ENCODE measurements at regions not wholly inside any gene's neighbourhood (a gene's known extent, or its start where the extent isn't known, plus 50 kb on each side); places are given as distances from the start of the nearest gene placed in this dataset.

DNA sequence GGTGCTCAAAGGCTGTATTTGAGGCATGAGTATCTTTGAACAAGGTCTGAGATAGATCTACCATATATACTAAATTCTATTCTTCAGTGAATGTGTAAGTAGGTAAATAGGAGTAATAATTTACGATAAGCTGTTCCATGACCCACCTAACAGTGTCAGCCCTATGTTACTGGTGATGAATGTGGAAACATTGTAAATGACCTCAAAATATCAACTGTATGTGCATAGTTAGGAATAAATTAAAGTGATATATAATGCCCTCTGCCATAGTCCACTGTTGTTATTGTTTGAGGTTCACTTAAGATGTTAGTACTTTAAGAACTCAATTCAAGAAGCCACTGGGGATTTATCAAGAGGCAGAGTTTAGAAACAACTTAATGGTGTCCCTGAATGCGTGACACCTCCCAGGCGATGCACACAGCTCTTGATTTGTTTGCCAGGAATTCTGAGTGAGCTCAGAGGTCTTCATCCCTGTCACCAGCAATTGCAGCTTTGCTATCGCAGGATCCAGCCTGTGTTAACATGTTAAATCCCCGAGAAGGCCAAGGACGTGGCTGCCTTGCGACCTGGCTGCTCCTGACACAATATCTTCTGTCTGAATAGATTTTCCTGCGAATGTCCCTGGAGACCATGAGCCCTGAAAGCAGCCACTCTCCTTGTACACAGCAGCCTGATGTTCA, 104.9 kb downstream of the KLF6 start:
- no peaks in the 10 kb centered on the region for H3K9me3 ChIP-seq (ENCODE audit: control insufficient read depth, low read length)
- no peaks in the 10 kb centered on the region for H3K27me3 ChIP-seq (ENCODE audit: control insufficient read depth, insufficient read depth, low read length, poor library complexity, severe bottlenecking)
- H3K4me3 ChIP-seq (ENCODE audit: insufficient read depth, low read depth, low read length): no peak overlapping the region
- H3K36me3 ChIP-seq (ENCODE audit: control insufficient read depth, insufficient read depth, low read length): no peaks in the 10 kb centered on the region
- no peak overlapping the region for H3K27ac ChIP-seq (ENCODE audit: insufficient read depth, low read depth, low read length, poor library complexity, severe bottlenecking)
- no peaks in the 10 kb centered on the region for H3K4me1 ChIP-seq (ENCODE audit: control insufficient read depth, insufficient read depth, low read length)
- WGBS, 2 experiments: 93 to 96% methylated on average over 7 to 8 of the region's 8 CpGs

DNA sequence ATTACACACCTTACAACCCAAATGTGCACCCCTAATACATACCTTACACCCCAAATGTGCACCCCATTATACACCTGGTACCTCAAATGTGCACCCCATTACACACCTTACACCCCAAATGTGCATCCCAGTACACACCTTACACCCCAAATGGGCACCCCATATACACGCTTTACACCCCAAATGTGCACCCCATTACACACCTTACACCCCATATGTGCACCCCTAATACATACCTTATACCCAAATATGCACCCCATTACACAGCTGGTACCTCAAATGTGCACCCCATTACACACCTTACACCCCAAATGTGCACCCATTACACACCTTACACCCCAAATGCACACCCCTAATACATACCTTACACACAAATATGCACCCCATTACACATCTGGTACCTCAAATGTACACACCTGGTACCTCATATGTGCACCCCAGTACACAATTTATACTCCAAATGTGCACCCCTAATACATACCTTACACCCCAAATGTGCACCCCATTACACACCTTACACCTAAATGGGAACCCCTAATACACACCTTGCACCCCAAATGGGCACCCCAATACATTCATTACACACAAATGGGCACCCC, 106.3 kb downstream of the KLF6 start:
- H3K4me3 ChIP-seq (ENCODE audit: insufficient read depth, low read depth, low read length): no peak overlapping the region
- H3K36me3 ChIP-seq (ENCODE audit: control insufficient read depth, insufficient read depth, low read length): no peaks in the 10 kb centered on the region
- 74 to 76% methylated on average over 1 of the region's 1 CpG for WGBS, 2 experiments
- H3K4me1 ChIP-seq (ENCODE audit: control insufficient read depth, insufficient read depth, low read length): no peaks in the 10 kb centered on the region
- no peaks in the 10 kb centered on the region for H3K27me3 ChIP-seq (ENCODE audit: control insufficient read depth, insufficient read depth, low read length, poor library complexity, severe bottlenecking)
- H3K27ac ChIP-seq (ENCODE audit: insufficient read depth, low read depth, low read length, poor library complexity, severe bottlenecking): no peak overlapping the region
- H3K9me3 ChIP-seq (ENCODE audit: control insufficient read depth, low read length): no peaks in the 10 kb centered on the region

DNA sequence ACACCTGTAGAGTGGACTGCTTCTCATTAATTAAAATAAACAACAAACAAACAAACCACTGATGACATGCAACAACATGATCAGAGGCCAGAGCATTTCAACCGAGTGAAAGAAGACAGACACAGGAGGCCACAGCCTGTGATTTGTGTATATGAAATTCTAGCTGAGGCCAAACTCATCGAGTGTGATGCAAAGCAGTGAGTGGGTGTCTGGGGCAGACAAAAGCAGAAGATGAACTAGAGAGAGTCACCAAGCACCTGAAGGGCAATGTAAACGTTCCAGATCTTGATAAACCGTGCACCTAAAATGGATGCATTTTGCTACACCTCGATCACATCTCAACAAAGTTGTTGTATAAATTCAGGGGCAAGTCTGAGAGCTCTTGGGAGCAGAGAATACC, 108.4 kb downstream of the KLF6 start:
- H3K4me3 ChIP-seq (ENCODE audit: insufficient read depth, low read depth, low read length): no peak overlapping the region
- H3K27ac ChIP-seq (ENCODE audit: insufficient read depth, low read depth, low read length, poor library complexity, severe bottlenecking): no peak overlapping the region
- 86 to 94% methylated on average over 5 of the region's 5 CpGs for WGBS, 2 experiments

DNA sequence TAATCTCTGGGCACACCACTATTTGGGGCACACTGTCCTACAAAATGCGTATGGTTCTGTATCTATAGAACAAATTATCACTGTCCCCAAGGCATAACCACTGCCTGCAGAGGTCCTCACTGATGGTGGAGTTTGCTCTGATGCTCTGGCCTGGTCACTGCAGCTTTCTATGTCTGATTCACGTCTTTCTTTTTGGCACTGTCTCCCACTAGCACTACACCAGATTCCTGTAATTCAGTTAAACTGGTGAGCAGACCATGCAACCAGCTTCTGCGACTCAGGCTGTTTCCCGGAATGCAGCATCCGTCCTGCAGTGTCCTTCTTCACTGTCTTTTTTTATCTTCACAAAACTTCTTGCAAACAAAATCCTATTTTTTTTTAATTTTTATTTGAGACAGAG, 112.8 kb downstream of the KLF6 start:
- Histone ChIP-seq H3K9me3 (ENCODE audit: control insufficient read depth, low read length) (no peaks in the 10 kb centered on the region), H3K4me1 (ENCODE audit: control insufficient read depth, insufficient read depth, low read length) (peaks cover 5% of the 10 kb centered on the region), H3K36me3 (ENCODE audit: control insufficient read depth, insufficient read depth, low read length) (no peaks in the 10 kb centered on the region), H3K27ac (ENCODE audit: insufficient read depth, low read depth, low read length, poor library complexity, severe bottlenecking) (no peak overlapping the region), H3K4me3 (ENCODE audit: insufficient read depth, low read depth, low read length) (no peak overlapping the region), H3K27me3 (ENCODE audit: control insufficient read depth, insufficient read depth, low read length, poor library complexity, severe bottlenecking) (no peaks in the 10 kb centered on the region)
- WGBS, 2 experiments: 90% methylated on average over 5 of the region's 5 CpGs

More for the DNA sequence above, 108.4 kb downstream of the KLF6 start:
- H3K4me1 ChIP-seq (ENCODE audit: control insufficient read depth, insufficient read depth, low read length): no peaks in the 10 kb centered on the region
- no peaks in the 10 kb centered on the region for H3K36me3 ChIP-seq (ENCODE audit: control insufficient read depth, insufficient read depth, low read length)
- H3K9me3 ChIP-seq (ENCODE audit: control insufficient read depth, low read length): no peaks in the 10 kb centered on the region
- H3K27me3 ChIP-seq (ENCODE audit: control insufficient read depth, insufficient read depth, low read length, poor library complexity, severe bottlenecking): no peaks in the 10 kb centered on the region

DNA sequence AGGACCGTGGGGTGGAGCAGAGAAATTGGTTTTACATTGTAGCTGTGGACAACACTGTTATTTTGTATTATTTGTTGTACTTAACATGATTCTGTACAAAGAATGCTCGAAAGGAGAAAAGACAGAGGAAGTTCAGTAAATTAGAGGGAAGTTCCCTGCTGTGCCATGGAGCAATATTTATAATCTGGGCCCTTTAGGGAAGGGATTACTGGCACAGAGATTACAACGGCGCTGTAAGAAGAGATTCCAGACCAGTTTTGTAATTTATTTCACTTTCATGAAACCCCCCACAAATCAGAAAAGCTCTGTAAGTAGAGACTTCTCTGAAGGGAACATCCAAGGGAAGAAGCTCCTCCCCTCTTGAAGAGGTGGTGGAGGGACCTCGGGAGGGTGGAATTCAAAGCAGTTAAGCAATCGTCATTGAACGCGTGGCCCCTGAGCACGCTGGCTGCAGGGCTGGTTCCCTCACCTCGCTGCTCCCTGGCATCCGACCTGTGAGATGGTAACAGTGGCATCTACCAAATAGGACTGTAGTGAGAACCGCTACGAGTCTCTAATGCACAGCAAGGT, 113.5 kb downstream of the KLF6 start:
- no peak overlapping the region for H3K27ac ChIP-seq (ENCODE audit: insufficient read depth, low read depth, low read length, poor library complexity, severe bottlenecking)
- H3K36me3 ChIP-seq (ENCODE audit: control insufficient read depth, insufficient read depth, low read length): no peaks in the 10 kb centered on the region
- H3K4me1 ChIP-seq (ENCODE audit: control insufficient read depth, insufficient read depth, low read length): peaks cover 5% of the 10 kb centered on the region
- no peaks in the 10 kb centered on the region for H3K9me3 ChIP-seq (ENCODE audit: control insufficient read depth, low read length)
- no peak overlapping the region for H3K4me3 ChIP-seq (ENCODE audit: insufficient read depth, low read depth, low read length)
- whole genome bisulfite sequencing, 2 experiments: 78 to 81% methylated on average over 13 of the region's 13 CpGs
- H3K27me3 ChIP-seq (ENCODE audit: control insufficient read depth, insufficient read depth, low read length, poor library complexity, severe bottlenecking): no peaks in the 10 kb centered on the region

DNA sequence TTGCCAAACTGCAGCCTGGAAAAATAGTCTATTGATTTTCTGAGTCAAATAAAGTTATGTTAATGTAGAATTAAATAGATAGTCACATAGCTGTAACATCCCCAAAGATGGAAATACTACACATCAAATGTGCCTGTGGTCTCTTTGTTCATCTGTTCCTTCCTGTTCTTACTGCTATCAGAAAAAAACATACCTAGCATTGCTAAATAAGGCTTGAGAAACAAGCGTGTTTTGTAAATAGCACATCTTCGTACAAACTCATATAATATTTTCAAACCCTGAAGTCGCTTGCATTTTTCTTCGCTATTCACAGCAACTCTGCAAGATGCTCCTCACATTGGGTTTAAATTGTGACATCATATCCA, 116.1 kb downstream of the KLF6 start:
- peaks cover 5% of the 10 kb centered on the region for H3K4me1 ChIP-seq (ENCODE audit: control insufficient read depth, insufficient read depth, low read length)
- H3K9me3 ChIP-seq (ENCODE audit: control insufficient read depth, low read length): no peaks in the 10 kb centered on the region
- no peak overlapping the region for H3K4me3 ChIP-seq (ENCODE audit: insufficient read depth, low read depth, low read length)
- no peaks in the 10 kb centered on the region for H3K27me3 ChIP-seq (ENCODE audit: control insufficient read depth, insufficient read depth, low read length, poor library complexity, severe bottlenecking)
- no peak overlapping the region for H3K27ac ChIP-seq (ENCODE audit: insufficient read depth, low read depth, low read length, poor library complexity, severe bottlenecking)
- 95 to 96% methylated on average over 4 of the region's 4 CpGs for WGBS, 2 experiments
- no peaks in the 10 kb centered on the region for H3K36me3 ChIP-seq (ENCODE audit: control insufficient read depth, insufficient read depth, low read length)

DNA sequence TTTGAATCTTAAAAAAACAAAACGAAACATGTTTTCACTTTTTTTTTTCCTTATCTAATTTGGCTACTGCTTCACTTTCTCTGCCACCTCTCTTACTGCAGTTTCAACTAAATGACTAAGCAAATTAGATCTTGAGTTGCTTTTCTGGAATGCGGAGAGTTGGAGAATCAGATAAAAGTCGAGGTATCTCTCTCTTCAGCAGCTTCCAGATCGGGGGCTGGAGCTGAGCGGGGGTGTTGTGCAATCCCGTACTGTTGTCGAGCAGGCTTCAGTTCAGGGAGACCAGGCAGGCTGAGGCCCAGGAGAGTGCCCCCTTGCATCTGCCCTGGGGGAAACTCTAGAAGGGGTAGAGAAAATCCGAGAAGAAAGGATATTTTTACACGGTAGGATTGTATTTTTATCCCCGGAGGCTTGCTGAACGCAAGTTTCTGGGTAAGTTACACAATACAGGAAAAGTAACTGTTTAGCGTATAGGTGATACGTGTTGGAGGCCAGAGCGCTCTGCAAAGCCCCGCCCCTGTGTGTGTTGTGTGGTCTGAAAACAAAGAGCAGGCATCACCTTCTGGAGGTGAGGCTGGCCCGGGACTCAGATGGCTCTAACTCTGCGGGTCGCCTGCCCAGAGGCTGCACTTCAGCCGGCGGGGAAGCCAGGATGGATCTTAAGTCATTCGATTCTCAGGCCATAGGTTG, 116.6 kb downstream of the KLF6 start:
- 40 to 41% methylated on average over 21 of the region's 21 CpGs for whole genome bisulfite sequencing, 2 experiments
- Histone ChIP-seq H3K4me3 (ENCODE audit: insufficient read depth, low read depth, low read length) (no peak overlapping the region), H3K27ac (ENCODE audit: insufficient read depth, low read depth, low read length, poor library complexity, severe bottlenecking) (no peak overlapping the region), H3K4me1 (ENCODE audit: control insufficient read depth, insufficient read depth, low read length) (peaks cover 5% of the 10 kb centered on the region), H3K9me3 (ENCODE audit: control insufficient read depth, low read length) (no peaks in the 10 kb centered on the region), H3K27me3 (ENCODE audit: control insufficient read depth, insufficient read depth, low read length, poor library complexity, severe bottlenecking) (no peaks in the 10 kb centered on the region), H3K36me3 (ENCODE audit: control insufficient read depth, insufficient read depth, low read length) (no peaks in the 10 kb centered on the region)

DNA sequence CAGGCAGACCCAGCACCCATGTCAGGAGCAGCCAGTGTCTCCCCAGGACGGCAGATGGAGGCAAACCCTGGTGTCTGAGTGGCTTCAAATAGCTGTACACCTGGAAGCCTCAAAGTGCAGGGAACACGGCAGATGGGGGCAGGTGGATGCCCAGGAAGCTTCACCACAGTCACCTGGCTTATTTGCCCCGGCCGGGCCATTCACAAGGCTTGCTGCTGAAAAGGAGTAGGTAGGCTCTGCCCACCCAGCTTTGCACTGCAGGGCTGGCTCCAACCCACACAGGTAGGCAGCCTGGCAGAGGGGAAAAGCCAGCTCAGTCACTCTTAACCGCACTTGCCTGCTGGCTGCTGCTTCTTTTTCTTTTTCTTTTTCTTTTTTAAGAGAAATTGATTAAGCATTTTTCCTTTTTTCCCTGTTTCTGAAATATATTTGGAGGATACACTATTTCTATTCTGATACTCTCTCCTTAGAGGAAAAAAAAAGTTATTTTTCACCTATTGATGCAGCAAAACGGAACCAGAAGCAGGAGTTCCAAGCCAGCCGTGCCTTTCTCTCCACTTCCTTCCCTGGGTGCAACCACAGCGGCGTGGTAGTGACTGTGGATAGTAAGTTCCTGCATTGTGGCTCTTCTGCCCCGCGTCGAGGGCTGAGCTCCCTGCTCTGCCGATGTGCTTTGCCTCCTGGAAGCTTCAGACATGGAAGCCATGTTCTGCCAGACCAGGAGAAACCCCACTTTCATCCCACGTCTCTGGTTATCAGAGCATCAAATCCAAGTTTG, 118.3 kb downstream of the KLF6 start:
- no peaks in the 10 kb centered on the region for H3K27me3 ChIP-seq (ENCODE audit: control insufficient read depth, insufficient read depth, low read length, poor library complexity, severe bottlenecking)
- peaks cover 5% of the 10 kb centered on the region for H3K4me1 ChIP-seq (ENCODE audit: control insufficient read depth, insufficient read depth, low read length)
- no peaks in the 10 kb centered on the region for H3K36me3 ChIP-seq (ENCODE audit: control insufficient read depth, insufficient read depth, low read length)
- H3K4me3 ChIP-seq (ENCODE audit: insufficient read depth, low read depth, low read length): no peak overlapping the region
- WGBS, 2 experiments: 95% methylated on average over 13 to 14 of the region's 14 CpGs
- no peaks in the 10 kb centered on the region for H3K9me3 ChIP-seq (ENCODE audit: control insufficient read depth, low read length)
- no peak overlapping the region for H3K27ac ChIP-seq (ENCODE audit: insufficient read depth, low read depth, low read length, poor library complexity, severe bottlenecking)

DNA sequence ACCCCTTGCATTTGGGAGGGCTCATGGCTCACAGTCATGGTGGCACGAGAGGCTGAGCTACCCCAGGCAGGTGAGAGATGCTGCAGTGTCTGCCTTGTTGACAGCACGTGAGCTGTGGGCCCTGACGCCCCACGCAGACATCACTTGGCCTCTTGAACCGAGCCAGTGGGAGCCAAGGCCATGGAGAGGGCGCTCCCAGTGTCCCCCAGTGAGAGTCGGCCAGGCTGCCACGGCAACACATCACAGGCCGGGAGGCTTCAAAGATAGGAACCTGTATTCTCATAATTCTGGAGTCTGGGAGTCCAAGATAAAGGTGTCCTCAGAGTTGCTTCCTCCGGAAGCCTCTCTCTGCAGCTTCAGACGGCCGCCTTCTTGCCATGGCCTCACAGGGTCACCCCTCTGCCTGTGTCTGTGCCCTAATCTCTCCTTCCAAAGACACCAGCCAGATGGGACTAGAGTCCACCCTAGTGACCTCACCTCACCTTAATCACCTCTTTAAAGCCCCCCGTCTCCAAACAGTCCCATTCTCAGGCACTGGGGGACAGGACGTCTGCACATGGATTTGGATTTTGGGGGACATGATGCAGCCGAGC, 119.6 kb downstream of the KLF6 start:
- WGBS, 2 experiments: 87 to 88% methylated on average over 15 of the region's 15 CpGs
- Histone ChIP-seq H3K9me3 (ENCODE audit: control insufficient read depth, low read length) (no peaks in the 10 kb centered on the region), H3K4me1 (ENCODE audit: control insufficient read depth, insufficient read depth, low read length) (peaks cover 5% of the 10 kb centered on the region), H3K27ac (ENCODE audit: insufficient read depth, low read depth, low read length, poor library complexity, severe bottlenecking) (no peak overlapping the region), H3K36me3 (ENCODE audit: control insufficient read depth, insufficient read depth, low read length) (no peaks in the 10 kb centered on the region), H3K4me3 (ENCODE audit: insufficient read depth, low read depth, low read length) (no peak overlapping the region), H3K27me3 (ENCODE audit: control insufficient read depth, insufficient read depth, low read length, poor library complexity, severe bottlenecking) (no peaks in the 10 kb centered on the region)

Measured in ectodermal cell (in vitro differentiated cells).